ENCODE measurements at regions not wholly inside any gene's neighbourhood (a gene's known extent, or its start where the extent isn't known, plus 50 kb on each side); places are given as distances from the start of the nearest gene placed in this dataset.

DNA sequence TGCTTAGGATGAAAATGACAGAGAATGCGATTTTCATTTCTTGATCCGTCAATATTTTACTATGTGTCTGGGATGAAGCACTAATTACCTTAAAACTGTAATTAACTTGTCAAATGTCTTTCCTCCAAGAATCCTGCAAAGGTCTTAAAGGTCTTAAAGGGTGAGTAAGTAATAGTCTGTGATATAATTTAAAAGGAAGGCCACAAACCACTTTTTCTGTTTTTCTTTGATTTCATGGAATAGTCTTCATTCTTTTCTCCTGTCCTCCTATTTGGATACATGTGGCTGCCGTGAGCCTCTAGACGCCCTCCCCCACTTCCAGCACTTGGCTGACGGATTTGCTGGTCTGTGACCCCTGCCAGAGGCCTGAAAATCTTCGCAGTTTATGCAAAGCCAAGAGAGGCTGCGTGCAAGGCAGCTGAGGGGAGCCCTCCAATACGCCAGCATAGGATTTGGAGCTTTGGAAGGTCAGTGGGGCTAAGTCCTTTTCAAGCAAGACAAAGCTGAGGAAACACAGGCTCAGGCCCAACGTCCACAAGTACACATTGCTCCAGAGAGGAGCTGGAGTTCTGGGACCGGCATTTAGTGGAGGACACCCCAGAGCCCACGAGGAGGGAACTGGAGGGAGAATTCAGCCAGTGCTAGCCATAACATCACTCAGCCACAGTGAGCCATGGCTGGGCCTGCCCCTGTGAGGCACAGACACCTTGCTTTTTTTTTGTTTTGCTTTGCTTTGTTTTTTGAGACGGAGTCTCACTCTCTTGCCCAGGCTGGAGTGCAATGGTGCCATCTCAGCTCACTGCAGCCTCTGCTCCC lies 382.6 kb downstream of the SMOC2 start:
- TF ChIP-seq SUZ12 (IDR thresholded peaks at IDR 0.05; ENCODE audit: extremely low read depth, insufficient read depth, insufficient read length): no peak
- TF ChIP-seq ZNF274 (IDR thresholded peaks at IDR 0.05; ENCODE audit: low read depth, low read length): no peak
- TF ChIP-seq YY1 (IDR thresholded peaks at IDR 0.05; ENCODE audit: insufficient read depth, insufficient read length): no peak
